ENCODE measurements at regions not wholly inside any gene's neighbourhood (a gene's known extent, or its start where the extent isn't known, plus 50 kb on each side); places are given as distances from the start of the nearest gene placed in this dataset.

DNA sequence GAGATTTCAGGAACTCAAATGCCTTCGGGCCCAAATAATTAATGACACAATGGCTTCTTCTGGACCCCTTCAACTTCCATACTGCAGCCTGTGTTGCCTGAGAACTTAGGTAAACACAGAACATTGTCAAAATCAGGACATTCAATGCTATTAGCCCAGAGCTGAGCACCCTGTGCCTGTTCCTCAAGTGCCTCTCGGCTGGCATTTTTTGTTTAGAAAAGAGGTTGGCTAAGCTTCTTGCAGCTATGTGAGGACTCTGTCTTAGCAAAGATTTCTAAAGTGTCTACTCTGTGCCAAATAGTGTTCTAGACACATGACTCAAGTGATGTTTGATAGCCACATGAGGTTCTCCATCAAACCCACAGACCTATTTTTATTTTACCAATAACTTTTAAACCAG, 289.3 kb upstream of the ARID1B start:
- in situ Hi-C loops (cut with HindIII; ENCODE audit: low sequenced_read_pairs): no loop called here
- TF ChIP-seq CTCF (IDR thresholded peaks at IDR 0.05; ENCODE audit: low read depth, low read length, missing control alignments): no peak
- no peak overlapping the region for H3K4me3 ChIP-seq (ENCODE audit: low read depth, low read length)
- no peak for DNase-seq (ENCODE audit: low read depth)

GRCh38 chr6:156485150-156485549, 292.0 kb upstream of the ARID1B start:
- no peak for DNase-seq (ENCODE audit: low read depth)
- in situ Hi-C loops (cut with HindIII; ENCODE audit: low sequenced_read_pairs): no loop called here
- no peak for TF ChIP-seq CTCF (IDR thresholded peaks at IDR 0.05; ENCODE audit: low read depth, low read length, missing control alignments)

DNA sequence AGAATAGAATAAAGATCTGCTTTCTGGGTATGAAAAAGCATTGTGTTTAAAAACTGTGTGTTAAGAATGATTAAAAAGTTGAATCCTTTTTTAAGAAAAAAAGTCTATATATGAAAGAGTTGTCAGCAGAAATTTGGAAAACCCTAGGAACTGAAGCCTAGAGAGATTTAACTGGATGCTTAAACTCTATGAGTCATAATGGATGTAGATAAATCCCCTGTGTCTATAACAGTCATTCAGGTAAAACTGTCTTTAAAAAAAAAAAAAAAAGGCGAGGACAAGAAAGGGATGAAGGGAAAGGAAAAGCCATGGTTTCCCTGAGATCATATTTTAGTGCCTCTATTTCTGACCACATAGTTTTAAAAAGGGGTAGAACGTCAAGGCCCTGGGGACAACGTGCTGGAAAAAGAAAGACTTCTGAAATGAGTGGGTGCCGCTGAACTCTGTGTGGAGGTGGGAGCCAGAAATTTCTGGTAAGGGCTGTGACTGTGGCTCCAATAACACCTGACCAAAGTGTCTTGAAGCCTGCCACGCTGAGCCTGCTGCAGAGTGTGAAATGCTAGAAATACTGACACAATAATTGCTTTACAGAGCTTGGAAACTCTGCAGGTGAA, 302.6 kb upstream of the ARID1B start:
- in situ Hi-C loops (cut with HindIII; ENCODE audit: low sequenced_read_pairs): no loop called here
- no peak for DNase-seq (ENCODE audit: low read depth)
- no peak overlapping the region for H3K4me3 ChIP-seq (ENCODE audit: low read depth, low read length)
- no peak for TF ChIP-seq CTCF (IDR thresholded peaks at IDR 0.05; ENCODE audit: low read depth, low read length, missing control alignments)

More at GRCh38 chr6:156485150-156485549, 292.0 kb upstream of the ARID1B start:
- H3K4me3 ChIP-seq (ENCODE audit: low read depth, low read length): no peak overlapping the region

- no peak for TF ChIP-seq CTCF (IDR thresholded peaks at IDR 0.05; ENCODE audit: low read depth, low read length, missing control alignments)
- in situ Hi-C loops (cut with HindIII; ENCODE audit: low sequenced_read_pairs): no loop called here
- no peak overlapping the region for H3K4me3 ChIP-seq (ENCODE audit: low read depth, low read length)
- no peak for DNase-seq (ENCODE audit: low read depth)
These were observed 306.2 kb upstream of the ARID1B start for GRCh38 chr6:156471000-156471399.

DNA sequence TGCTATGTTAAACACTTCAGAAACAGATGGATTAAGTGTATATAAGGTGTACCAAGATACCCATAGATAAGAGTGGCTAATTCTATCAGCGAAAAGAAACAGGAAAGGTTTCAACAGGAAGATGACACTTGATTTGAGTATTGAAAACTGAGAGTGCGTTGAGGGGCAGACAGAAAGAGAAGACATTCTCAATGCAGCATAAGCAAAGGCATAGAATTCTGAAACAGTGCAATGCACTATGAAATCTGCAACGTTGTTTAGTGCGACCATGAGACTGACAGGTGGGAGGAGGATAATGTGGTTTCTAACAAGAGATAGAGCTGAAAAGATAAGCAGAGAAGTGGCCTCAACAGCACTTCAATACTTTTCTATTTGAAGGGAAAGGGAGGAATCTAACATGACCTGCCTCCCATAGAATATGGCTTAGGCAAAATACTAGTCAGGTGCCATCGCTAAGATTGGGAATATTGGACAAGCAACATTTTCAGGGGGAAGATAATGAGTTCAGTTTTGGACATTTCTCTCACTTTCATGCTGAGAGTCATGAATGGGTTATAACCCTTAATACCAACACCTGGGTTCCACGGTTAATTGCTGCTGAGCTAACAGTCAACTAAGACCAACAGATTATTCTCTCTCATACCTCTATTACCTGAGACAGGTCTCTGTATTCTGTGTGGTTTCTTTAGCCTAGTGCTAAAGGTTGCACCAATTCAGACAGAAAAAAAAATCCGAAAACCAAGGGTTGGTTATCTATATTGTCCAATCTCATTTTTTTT, 312.9 kb upstream of the ARID1B start:
- no peak overlapping the region for H3K4me3 ChIP-seq (ENCODE audit: low read depth, low read length)
- no peak for DNase-seq (ENCODE audit: low read depth)
- no peak for TF ChIP-seq CTCF (IDR thresholded peaks at IDR 0.05; ENCODE audit: low read depth, low read length, missing control alignments)
- in situ Hi-C loops (cut with HindIII; ENCODE audit: low sequenced_read_pairs): no loop called here

- TF ChIP-seq CTCF (IDR thresholded peaks at IDR 0.05; ENCODE audit: low read depth, low read length, missing control alignments): no peak
- in situ Hi-C loops (cut with HindIII; ENCODE audit: low sequenced_read_pairs): no loop called here
- no peak overlapping the region for H3K4me3 ChIP-seq (ENCODE audit: low read depth, low read length)
- no peak for DNase-seq (ENCODE audit: low read depth)
These were observed 315.5 kb upstream of the ARID1B start for GRCh38 chr6:156461647-156462046.

Measured in astrocyte of the cerebellum (primary cell).